GM18502 (cell line): ENCODE measurements at regions not wholly inside any gene's neighbourhood (a gene's known extent, or its start where the extent isn't known, plus 50 kb on each side); places are given as distances from the start of the nearest gene placed in this dataset.

ENCODE experiments used
- ATAC-seq: cut with Tn5 transposase; IDR thresholded peaks from one replicate; pipeline ENCODE4 v1.9.1; 2021; ENCODE audit warnings: mild to moderate bottlenecking; ENCODE audit not compliant: unreplicated experiment, poor library complexity

GRCh38 chr2:67802291-67802690 lies 260.5 kb downstream of the C1D start:
- no peak for ATAC-seq

- ATAC-seq, result no peak
Measured at GRCh38 chr2:67802824-67803223, 260.0 kb downstream of the C1D start.

GRCh38 chr2:67806816-67807215 lies 256.0 kb downstream of the C1D start:
- ATAC-seq, result no peak

GRCh38 chr2:67808112-67808511 lies 254.7 kb downstream of the C1D start:
- no peak for ATAC-seq

- no peak for ATAC-seq
Measured at GRCh38 chr2:67812682-67813081, 250.1 kb downstream of the C1D start.

- no peak for ATAC-seq
Measured at GRCh38 chr2:67823726-67824125, 239.1 kb downstream of the C1D start.

- ATAC-seq, result no peak
Measured at GRCh38 chr2:67824186-67824585, 238.6 kb downstream of the C1D start.

GRCh38 chr2:67825476-67825875 lies 237.3 kb downstream of the C1D start:
- ATAC-seq, result no peak

- ATAC-seq, result no peak
Measured at GRCh38 chr2:67828066-67828465, 234.7 kb downstream of the C1D start.

- no peak for ATAC-seq
Measured at GRCh38 chr2:67829470-67829869, 233.3 kb downstream of the C1D start.

- ATAC-seq, result no peak
Measured at GRCh38 chr2:67833632-67834031, 229.2 kb downstream of the C1D start.

- no peak for ATAC-seq
Measured at GRCh38 chr2:67834482-67834881, 228.3 kb downstream of the C1D start.

- no peak for ATAC-seq
Measured at GRCh38 chr2:67835266-67835665, 227.5 kb downstream of the C1D start.

GRCh38 chr2:67836866-67837265 lies 225.9 kb downstream of the C1D start:
- ATAC-seq, result no peak

- ATAC-seq, result no peak
Measured at GRCh38 chr2:67838205-67838604, 224.6 kb downstream of the C1D start.

- no peak for ATAC-seq
Measured at GRCh38 chr2:67839242-67839641, 223.6 kb downstream of the C1D start.

GRCh38 chr2:67839668-67840067 lies 223.1 kb downstream of the C1D start:
- ATAC-seq, result no peak

GRCh38 chr2:67840460-67841068 lies 222.2 kb downstream of the C1D start:
- ATAC-seq, result peak; percentile 90

GRCh38 chr2:67841711-67842110 lies 221.1 kb downstream of the C1D start:
- no peak for ATAC-seq

- ATAC-seq, result no peak
Measured at GRCh38 chr2:67842375-67842959, 220.3 kb downstream of the C1D start.

- ATAC-seq, result no peak
Measured at GRCh38 chr2:67844024-67844540, 218.7 kb downstream of the C1D start.
